Renal cortex interstitium (tissue), 11 donors: ENCODE measurements at regions not wholly inside any gene's neighbourhood (a gene's known extent, or its start where the extent isn't known, plus 50 kb on each side); places are given as distances from the start of the nearest gene placed in this dataset.
"Not testable (repeated sequence)": the region's sequence is repeated elsewhere in the genome, so short reads cannot be mapped to it uniquely, and the experiment has no call there.

Experiments used
- DNase-seq, 11 donors: peaks; one replicate each; pipeline ENCODE4 v3.0.0-alpha.2; 2013; ENCODE audit warnings: low read depth in 9 of 11, low spot score in 4 of 11; ENCODE audit errors: extremely low read depth in 1 of 11

- DNase-seq: no peak
These were observed 879.0 kb downstream of the DSC3 start for GRCh38 chr18:30163573-30163972.

- no peak for DNase-seq
These were observed 882.4 kb downstream of the DSC3 start for GRCh38 chr18:30160124-30160523.

GRCh38 chr18:30150586-30151250 is 891.8 kb downstream of the DSC3 start:
- DNase-seq: peak in 10 of 11 donors; percentile 13 to 55 (median 37)

GRCh38 chr18:30149585-30149984 is 893.0 kb downstream of the DSC3 start:
- no peak for DNase-seq

- no peak for DNase-seq
These were observed 899.7 kb downstream of the DSC3 start for GRCh38 chr18:30142870-30143269.

- no peak for DNase-seq
These were observed 900.3 kb downstream of the DSC3 start for GRCh38 chr18:30142248-30142647.

GRCh38 chr18:30141506-30141905 is 901.0 kb downstream of the DSC3 start:
- not testable (repeated sequence) for DNase-seq

GRCh38 chr18:30139631-30140287 is 902.8 kb downstream of the DSC3 start:
- DNase-seq: no peak

GRCh38 chr18:30135938-30136337 is 906.6 kb downstream of the DSC3 start:
- DNase-seq: no peak

GRCh38 chr18:30134020-30134419 is 908.5 kb downstream of the DSC3 start:
- DNase-seq: no peak

- no peak for DNase-seq
These were observed 909.6 kb downstream of the DSC3 start for GRCh38 chr18:30132959-30133358.

GRCh38 chr18:30121397-30121796 is 921.1 kb downstream of the DSC3 start:
- DNase-seq: no peak

GRCh38 chr18:30113454-30113853 is 929.1 kb downstream of the DSC3 start:
- DNase-seq: peak in 1 of 11 donors; percentile 2

GRCh38 chr18:30106356-30106755 is 936.2 kb downstream of the DSC3 start:
- DNase-seq: no peak

- DNase-seq: no peak
These were observed 938.7 kb downstream of the DSC3 start for GRCh38 chr18:30103881-30104280.

- DNase-seq: no peak
These were observed 945.7 kb downstream of the DSC3 start for GRCh38 chr18:30096796-30097195.

GRCh38 chr18:30094556-30094955 is 948.0 kb downstream of the DSC3 start:
- DNase-seq: no peak

GRCh38 chr18:30093376-30093775 is 949.2 kb downstream of the DSC3 start:
- DNase-seq: no peak

- DNase-seq: no peak
These were observed 954.1 kb downstream of the DSC3 start for GRCh38 chr18:30088238-30089015.

- no peak for DNase-seq
These were observed 956.2 kb downstream of the DSC3 start for GRCh38 chr18:30086351-30086750.
